ENCODE measurements at regions not wholly inside any gene's neighbourhood (a gene's known extent, or its start where the extent isn't known, plus 50 kb on each side); places are given as distances from the start of the nearest gene placed in this dataset.

DNA sequence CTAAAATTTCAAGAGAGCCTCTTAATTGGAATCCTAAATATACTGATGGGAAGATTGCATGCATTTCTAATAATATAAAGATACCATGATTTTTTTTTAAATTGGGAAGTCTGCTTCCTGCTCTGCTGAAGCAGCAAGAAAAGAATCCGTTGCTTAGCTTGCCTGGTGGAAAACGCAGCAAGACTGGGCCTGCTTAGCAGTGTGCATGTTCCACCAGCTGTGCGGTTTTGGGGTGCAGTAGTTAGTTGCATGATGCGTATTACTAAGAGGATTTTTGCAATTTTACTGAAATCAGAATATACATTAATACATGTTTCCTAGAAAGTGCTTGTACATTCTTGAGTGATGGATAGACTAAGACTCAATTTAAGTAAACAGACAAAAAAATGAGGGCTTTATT, 319.9 kb downstream of the CMPK2 start:
- no peaks in the 10 kb centered on the region for H4K20me1 ChIP-seq (ENCODE audit: control insufficient read depth, insufficient read depth, low read length, poor library complexity, severe bottlenecking)
- CTCF ChIA-PET, result no interaction called here
- TF ChIP-seq, protein P1, sequence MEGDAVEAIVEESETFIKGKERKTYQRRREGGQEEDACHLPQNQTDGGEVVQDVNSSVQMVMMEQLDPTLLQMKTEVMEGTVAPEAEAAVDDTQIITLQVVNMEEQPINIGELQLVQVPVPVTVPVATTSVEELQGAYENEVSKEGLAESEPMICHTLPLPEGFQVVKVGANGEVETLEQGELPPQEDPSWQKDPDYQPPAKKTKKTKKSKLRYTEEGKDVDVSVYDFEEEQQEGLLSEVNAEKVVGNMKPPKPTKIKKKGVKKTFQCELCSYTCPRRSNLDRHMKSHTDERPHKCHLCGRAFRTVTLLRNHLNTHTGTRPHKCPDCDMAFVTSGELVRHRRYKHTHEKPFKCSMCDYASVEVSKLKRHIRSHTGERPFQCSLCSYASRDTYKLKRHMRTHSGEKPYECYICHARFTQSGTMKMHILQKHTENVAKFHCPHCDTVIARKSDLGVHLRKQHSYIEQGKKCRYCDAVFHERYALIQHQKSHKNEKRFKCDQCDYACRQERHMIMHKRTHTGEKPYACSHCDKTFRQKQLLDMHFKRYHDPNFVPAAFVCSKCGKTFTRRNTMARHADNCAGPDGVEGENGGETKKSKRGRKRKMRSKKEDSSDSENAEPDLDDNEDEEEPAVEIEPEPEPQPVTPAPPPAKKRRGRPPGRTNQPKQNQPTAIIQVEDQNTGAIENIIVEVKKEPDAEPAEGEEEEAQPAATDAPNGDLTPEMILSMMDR (IDR thresholded peaks at IDR 0.05), result no peak
- TF ChIP-seq EZH2 (IDR thresholded peaks at IDR 0.05; ENCODE audit: borderline replicate concordance, insufficient read depth, low read depth, low read length, poor library complexity, severe bottlenecking), result no peak
- intact Hi-C loops (cut with micrococcal nuclease), result no loop called here
- Mint-ChIP-seq H3K9me3 (ENCODE audit: insufficient read depth) (no peaks in the 10 kb centered on the region), H3K4me1 (no peaks in the 10 kb centered on the region), H3K4me3 (no peak overlapping the region), H3K27ac (no peak overlapping the region), H3K27me3 (no peaks in the 10 kb centered on the region)
- POLR2A ChIA-PET, result no interaction called here
- no peak overlapping the region for H3K27ac ChIP-seq (ENCODE audit: low read length in 2 of 2)
- no peaks in the 10 kb centered on the region for H3K4me1 ChIP-seq (ENCODE audit: control insufficient read depth in 2 of 2, insufficient read depth in 2 of 2, low read length in 2 of 2)
- no peaks in the 10 kb centered on the region for H3K36me3 ChIP-seq (replicated peaks in 1 of 2; ENCODE audit: control extremely low read depth in 1 of 2, control insufficient read depth in 1 of 2, extremely low read depth in 1 of 2, insufficient read depth in 2 of 2, low read length in 1 of 2)
- no peak for DNase-seq
- no peaks in the 10 kb centered on the region for H3K79me2 ChIP-seq (ENCODE audit: control insufficient read depth, insufficient read depth, low read length)
- no peak overlapping the region for H2AFZ ChIP-seq (ENCODE audit: insufficient read depth, low read depth, low read length, poor library complexity, severe bottlenecking)
- no peak for ATAC-seq (ENCODE audit: low read depth)
- no peak overlapping the region for H3K4me2 ChIP-seq (replicated peaks; ENCODE audit: low read depth, low read length, poor library complexity, severe bottlenecking)
- H3K4me3 ChIP-seq (ENCODE audit: control extremely low read depth in 1 of 5, extremely low read depth in 1 of 5, insufficient read depth in 1 of 5, low read depth in 2 of 5, low read length in 4 of 5), result no peak overlapping the region
- WGBS (ENCODE audit: insufficient coverage), result 93% methylated on average over 2 of the region's 4 CpGs
- H3K9ac ChIP-seq (ENCODE audit: low read length), result no peak overlapping the region
- H3K9me3 ChIP-seq (ENCODE audit: control extremely low read depth in 1 of 3, control insufficient read depth in 2 of 3, insufficient read depth in 1 of 3, low read length in 2 of 3), result peaks cover 0 to under 1% (median 0%) of the 10 kb centered on the region in 3 donors
- H3K27me3 ChIP-seq (replicated peaks in 1 of 4; ENCODE audit: control extremely low read depth in 1 of 4, control insufficient read depth in 3 of 4, insufficient read depth in 4 of 4, low read length in 3 of 4), result no peaks in the 10 kb centered on the region

DNA sequence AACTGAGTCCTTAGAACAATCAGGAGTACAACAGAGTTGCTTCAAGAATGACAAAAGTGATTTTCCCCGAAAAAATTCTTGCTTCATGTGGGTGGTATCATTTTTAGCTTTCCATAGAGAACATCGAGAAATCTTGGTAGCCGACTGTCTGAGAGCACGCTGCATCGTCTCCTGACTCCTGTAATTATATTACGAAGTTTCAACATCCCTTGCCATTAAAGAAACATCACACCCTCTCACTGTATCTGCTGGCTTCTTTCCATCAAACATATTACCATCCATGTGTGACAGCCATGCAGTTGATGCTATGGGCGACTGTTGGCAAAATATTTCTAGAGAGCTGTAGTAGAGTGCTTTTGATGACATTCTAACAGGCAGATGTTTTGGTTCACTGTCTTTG, 311.2 kb downstream of the CMPK2 start:
- H3K4me2 ChIP-seq (replicated peaks; ENCODE audit: low read depth, low read length, poor library complexity, severe bottlenecking), result no peak overlapping the region
- H4K20me1 ChIP-seq (ENCODE audit: control insufficient read depth, insufficient read depth, low read length, poor library complexity, severe bottlenecking), result no peaks in the 10 kb centered on the region
- H3K79me2 ChIP-seq (ENCODE audit: control insufficient read depth, insufficient read depth, low read length), result no peaks in the 10 kb centered on the region
- no peaks in the 10 kb centered on the region for H3K4me1 Mint-ChIP-seq
- no peak overlapping the region for H3K9ac ChIP-seq (ENCODE audit: low read length)
- DNase-seq (no peak), ATAC-seq (ENCODE audit: low read depth) (no peak)
- no peak overlapping the region for H3K27ac ChIP-seq (ENCODE audit: low read length in 2 of 2)
- H3K27ac Mint-ChIP-seq, result no peak overlapping the region
- 88% methylated on average over 5 of the region's 7 CpGs for WGBS (ENCODE audit: insufficient coverage)
- CTCF ChIA-PET, result no interaction called here
- no peaks in the 10 kb centered on the region for H3K27me3 ChIP-seq (replicated peaks in 1 of 4; ENCODE audit: control extremely low read depth in 1 of 4, control insufficient read depth in 3 of 4, insufficient read depth in 4 of 4, low read length in 3 of 4)
- no peaks in the 10 kb centered on the region for H3K27me3 Mint-ChIP-seq
- peaks cover 0 to 1% (median 0%) of the 10 kb centered on the region in 3 donors for H3K9me3 ChIP-seq (ENCODE audit: control extremely low read depth in 1 of 3, control insufficient read depth in 2 of 3, insufficient read depth in 1 of 3, low read length in 2 of 3)
- H3K9me3 Mint-ChIP-seq (ENCODE audit: insufficient read depth), result no peaks in the 10 kb centered on the region
- no peak overlapping the region for H3K4me3 ChIP-seq (ENCODE audit: control extremely low read depth in 1 of 5, extremely low read depth in 1 of 5, insufficient read depth in 1 of 5, low read depth in 2 of 5, low read length in 4 of 5)
- no peak overlapping the region for H3K4me3 Mint-ChIP-seq
- no peaks in the 10 kb centered on the region for H3K4me1 ChIP-seq (ENCODE audit: control insufficient read depth in 2 of 2, insufficient read depth in 2 of 2, low read length in 2 of 2)
- POLR2A ChIA-PET, result no interaction called here
- intact Hi-C loops (cut with micrococcal nuclease), result no loop called here
- TF ChIP-seq, protein P1 (IDR thresholded peaks at IDR 0.05), result no peak
- no peak for TF ChIP-seq EZH2 (IDR thresholded peaks at IDR 0.05; ENCODE audit: borderline replicate concordance, insufficient read depth, low read depth, low read length, poor library complexity, severe bottlenecking)
- no peaks in the 10 kb centered on the region for H3K36me3 ChIP-seq (replicated peaks in 1 of 2; ENCODE audit: control extremely low read depth in 1 of 2, control insufficient read depth in 1 of 2, extremely low read depth in 1 of 2, insufficient read depth in 2 of 2, low read length in 1 of 2)
- no peak overlapping the region for H2AFZ ChIP-seq (ENCODE audit: insufficient read depth, low read depth, low read length, poor library complexity, severe bottlenecking)

Measured in B cell (primary cell).